Muscle of back (tissue), 3 donors: ENCODE measurements at regions not wholly inside any gene's neighbourhood (a gene's known extent, or its start where the extent isn't known, plus 50 kb on each side); places are given as distances from the start of the nearest gene placed in this dataset.

Experiments used
- DNase-seq, 3 donors: peaks; one replicate each; pipeline versions ENCODE4 v3.0.0 to v3.0.0-alpha.2; 2013

GRCh38 chr6:14693301-14694192 lies 552.3 kb upstream of the JARID2 start:
- DNase-seq, result no peak

GRCh38 chr6:14694308-14694707 lies 551.6 kb upstream of the JARID2 start:
- no peak for DNase-seq

- DNase-seq, result no peak
Measured at GRCh38 chr6:14695579-14695978, 550.3 kb upstream of the JARID2 start.

- no peak for DNase-seq
Measured at GRCh38 chr6:14696367-14696766, 549.5 kb upstream of the JARID2 start.

- DNase-seq, result no peak
Measured at GRCh38 chr6:14697427-14697826, 548.4 kb upstream of the JARID2 start.

- no peak for DNase-seq
Measured at GRCh38 chr6:14699803-14700601, 545.9 kb upstream of the JARID2 start.

- DNase-seq, result no peak
Measured at GRCh38 chr6:14701946-14702345, 543.9 kb upstream of the JARID2 start.

GRCh38 chr6:14702678-14703077 lies 543.2 kb upstream of the JARID2 start:
- DNase-seq, result no peak

GRCh38 chr6:14703586-14703985 lies 542.3 kb upstream of the JARID2 start:
- DNase-seq, result no peak

- DNase-seq, result no peak
Measured at GRCh38 chr6:14704383-14705271, 541.2 kb upstream of the JARID2 start.

GRCh38 chr6:14705841-14706377 lies 540.0 kb upstream of the JARID2 start:
- DNase-seq, result peak in 1 of 3 donors; percentile 41

GRCh38 chr6:14706378-14706929 lies 539.4 kb upstream of the JARID2 start:
- peak; percentile 55 to 90 (median 73) for DNase-seq

GRCh38 chr6:14707276-14707675 lies 538.6 kb upstream of the JARID2 start:
- DNase-seq, result no peak

- no peak for DNase-seq
Measured at GRCh38 chr6:14707971-14708465, 537.9 kb upstream of the JARID2 start.

GRCh38 chr6:14709066-14709670 lies 536.7 kb upstream of the JARID2 start:
- no peak for DNase-seq

GRCh38 chr6:14709900-14710299 lies 536.0 kb upstream of the JARID2 start:
- DNase-seq, result no peak

GRCh38 chr6:14710421-14710820 lies 535.4 kb upstream of the JARID2 start:
- no peak for DNase-seq

- DNase-seq, result peak in 1 of 3 donors; percentile 78
Measured at GRCh38 chr6:14711056-14711703, 534.7 kb upstream of the JARID2 start.

GRCh38 chr6:14711704-14712379 lies 534.0 kb upstream of the JARID2 start:
- no peak for DNase-seq
